ENCODE measurements at regions not wholly inside any gene's neighbourhood (a gene's known extent, or its start where the extent isn't known, plus 50 kb on each side); places are given as distances from the start of the nearest gene placed in this dataset.
"Not testable (repeated sequence)": the region's sequence is repeated elsewhere in the genome, so short reads cannot be mapped to it uniquely, and the experiment has no call there.

DNA sequence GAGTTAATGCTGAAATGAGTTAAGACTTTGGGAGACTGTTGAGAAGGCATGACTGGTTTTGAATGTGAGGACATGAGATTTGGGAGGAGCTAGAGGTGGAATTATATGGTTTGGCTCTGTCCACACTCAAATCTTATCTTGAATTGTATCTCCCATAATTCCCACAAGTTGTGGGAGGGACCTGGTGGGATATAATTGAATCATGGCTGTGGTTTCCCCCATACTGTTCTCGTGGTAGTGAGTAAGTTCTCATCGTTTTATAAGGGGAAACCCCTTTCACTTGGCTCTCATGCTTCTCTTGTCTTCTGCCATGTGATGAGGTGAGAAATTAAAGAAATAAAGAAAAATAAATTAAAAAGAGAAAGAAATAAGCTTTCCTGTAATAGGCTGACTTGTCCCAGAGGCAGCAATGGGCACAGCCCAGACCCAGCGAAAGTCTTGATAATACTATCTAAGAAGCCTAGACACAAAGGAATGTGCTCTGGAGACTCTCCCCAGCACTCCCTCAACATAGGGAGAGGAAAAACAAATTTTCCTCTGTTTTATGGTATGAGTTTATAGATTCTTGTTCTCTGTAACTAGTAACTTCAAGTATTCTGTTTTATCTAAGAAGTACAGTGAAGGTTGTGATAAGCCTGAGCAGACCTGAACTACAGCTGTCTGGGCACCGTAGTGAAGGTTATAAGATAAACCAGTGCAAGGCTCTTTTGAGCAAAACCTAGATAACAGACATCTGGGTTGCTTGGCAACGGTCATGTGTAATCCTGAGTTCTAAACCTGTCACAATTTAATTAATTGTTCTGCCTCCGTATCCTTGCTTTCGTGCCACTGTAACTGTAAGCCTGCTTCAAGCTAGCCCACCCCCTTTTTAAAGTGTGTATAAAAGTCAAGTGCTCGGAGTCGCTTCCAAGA is 88.9 kb upstream of the ECI2 start:
- DNase-seq: no peak

DNA sequence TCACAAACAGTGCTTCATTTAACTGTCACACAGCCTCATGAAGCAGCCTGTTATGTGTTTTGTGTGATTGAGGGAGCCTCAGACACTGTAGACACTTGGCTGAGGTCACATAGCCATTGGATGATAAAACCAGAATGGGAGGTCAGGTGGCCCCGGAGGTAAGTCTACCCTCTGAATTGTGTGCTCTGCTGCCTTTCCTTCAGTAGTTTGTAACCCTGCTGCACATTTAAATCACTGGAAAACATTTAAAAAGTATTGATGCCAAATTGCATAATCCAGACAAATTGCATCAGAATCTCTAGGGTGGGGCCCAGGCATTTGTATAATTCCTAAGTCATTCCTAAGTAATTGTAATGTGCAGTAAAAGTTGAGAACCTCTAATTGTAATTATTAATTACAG is 85.2 kb upstream of the ECI2 start:
- DNase-seq: no peak

DNA sequence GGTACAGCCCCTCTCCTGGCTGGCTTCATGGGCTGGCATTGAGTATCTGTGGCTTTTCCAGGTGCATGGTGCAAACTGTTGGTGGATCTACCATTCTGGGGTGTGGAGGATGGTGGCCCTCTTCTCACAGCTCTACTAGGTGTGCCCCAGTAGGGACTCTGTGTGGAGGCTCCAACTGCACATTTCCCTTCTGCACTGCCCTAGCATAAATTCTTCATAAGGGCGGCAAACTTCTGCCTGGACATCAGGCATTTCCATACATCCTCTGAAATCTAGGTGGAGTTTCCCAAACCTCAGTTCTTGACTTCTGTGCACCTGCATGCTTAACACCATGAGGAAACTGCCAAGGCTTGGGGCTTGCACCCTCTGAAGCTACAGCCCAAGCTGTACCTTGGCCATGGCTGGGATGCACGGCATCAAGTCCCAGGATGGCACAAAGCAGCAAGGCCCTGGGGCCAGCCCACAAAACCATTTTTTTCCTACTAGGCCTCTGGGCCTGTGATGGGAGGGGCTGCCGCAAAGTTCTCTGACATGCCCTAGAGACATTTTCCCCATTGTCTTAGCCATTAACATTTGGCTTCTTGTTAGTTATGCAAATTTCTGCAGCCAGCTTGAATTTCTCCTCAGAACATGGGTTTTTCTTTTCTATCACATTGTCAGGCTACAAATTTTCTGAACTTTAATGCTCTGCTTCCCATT is 83.4 kb upstream of the ECI2 start:
- not testable (repeated sequence) for DNase-seq

DNA sequence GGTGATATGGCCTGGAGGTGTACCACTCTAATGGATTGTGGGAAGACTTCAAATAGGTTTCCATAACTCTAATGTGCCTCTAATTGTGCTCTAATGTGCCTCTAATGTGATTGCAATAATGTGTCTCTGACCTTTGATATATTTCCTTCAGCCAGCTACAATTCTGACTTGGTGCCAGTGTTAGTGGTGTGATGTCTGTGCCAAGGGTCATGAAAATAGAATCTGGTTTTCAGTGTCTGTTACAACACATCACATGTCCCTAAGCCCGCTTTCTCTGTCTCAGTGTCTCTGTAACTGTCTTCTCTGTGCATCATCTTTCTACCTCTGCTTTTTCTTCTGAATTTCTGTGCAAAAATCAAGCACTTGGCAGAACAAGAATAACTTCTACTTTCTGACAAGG is 77.2 kb upstream of the ECI2 start:
- DNase-seq: no peak

DNA sequence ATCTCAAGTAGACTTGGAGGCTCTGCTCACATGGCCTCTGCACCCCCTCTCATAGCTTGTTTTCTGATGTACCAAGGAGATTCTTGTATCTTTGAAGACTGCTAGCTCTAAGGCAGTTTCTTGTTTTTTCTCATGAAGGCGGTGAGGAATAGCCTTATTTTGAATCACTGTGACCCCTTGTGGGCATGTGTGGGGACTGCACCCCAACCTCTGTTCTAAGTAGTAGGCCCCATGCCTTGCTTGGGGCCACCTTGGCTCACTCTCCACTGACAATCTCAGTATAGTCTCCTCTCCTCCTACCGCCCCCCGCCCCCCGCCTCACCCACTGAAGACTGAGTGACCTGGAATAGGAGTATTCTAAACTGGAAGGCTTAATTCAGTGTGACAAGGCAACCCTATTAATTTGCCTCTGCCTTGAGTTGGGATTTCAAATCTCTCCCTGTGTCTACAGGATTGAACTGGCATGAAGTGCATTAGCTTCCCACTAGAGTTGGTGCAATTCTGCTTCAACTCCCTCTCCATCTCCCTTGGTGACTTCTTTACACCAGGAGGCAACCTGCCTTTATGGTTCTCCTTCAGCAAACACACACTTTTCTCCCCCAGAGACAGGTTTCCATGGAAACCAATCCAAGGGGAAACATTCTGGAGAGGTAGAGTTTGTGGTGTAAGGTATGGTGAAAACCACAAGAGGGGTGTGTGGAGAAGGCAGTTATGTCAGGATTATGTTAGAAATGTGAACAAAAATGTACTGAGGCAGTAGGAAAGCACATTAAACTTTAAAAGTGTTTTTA is 75.4 kb upstream of the ECI2 start:
- peak; percentile 52 for DNase-seq

GRCh38 chr6:4209196-4209595 is 73.8 kb upstream of the ECI2 start:
- no peak for DNase-seq

GRCh38 chr6:4208158-4208557 is 72.8 kb upstream of the ECI2 start:
- no peak for DNase-seq

DNA sequence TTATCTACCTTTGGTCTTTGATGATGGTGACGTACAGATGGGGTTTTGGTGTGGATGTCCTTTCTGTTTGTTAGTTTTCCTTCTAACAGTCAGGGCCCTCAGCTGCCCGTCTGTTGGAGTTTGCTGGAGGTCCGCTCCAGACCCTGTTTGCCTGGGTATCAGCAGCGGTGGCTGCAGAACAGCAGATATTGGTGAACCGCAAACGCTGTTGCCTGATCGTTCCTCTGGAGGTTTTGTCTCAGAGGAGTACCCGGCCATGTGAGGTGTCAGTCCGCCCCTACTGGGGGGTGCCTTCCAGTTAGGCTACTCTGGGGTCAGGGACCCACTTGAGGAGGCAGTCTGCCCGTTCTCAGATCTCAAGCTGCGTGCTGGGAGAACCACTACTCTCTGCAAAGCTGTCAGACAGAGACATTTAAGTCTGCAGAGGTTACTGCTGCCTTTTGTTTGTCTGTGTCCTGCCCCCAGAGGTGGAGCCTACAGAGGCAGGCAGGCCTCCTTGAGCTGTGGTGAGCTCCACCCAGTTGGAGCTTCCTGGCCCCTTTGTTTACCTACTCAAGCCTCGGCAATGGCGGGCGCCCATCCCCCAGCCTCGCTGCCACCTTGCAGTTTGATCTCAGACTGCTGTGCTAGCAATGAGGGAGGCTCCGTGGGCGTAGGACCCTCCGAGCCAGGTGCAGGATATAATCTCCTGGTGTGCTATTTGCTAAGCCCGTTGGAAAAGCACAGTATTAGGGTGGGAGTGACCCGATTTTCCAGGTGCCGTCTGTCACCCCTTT is 68.5 kb upstream of the ECI2 start:
- DNase-seq: not testable (repeated sequence)

DNA sequence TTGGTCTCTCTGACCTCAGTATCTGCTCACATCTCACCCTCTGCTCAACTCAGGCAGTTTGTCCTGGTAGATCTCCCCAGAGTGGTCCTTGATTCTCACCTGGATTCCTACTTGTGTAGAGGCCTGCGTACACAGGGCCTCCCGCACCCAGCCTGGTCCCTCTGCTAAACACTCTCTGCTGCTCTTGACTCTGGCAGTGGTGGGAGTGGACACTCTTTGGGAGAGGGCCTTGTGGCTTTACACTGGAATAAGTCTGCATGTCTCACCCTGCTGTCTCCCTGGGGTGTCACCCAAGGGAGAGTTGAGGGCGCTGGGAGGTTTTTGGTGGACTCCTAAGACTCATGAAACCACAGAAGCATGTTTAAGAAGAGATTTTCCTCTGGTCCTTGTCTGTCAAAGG is 57.3 kb upstream of the ECI2 start:
- DNase-seq: no peak

- DNase-seq: no peak
These were observed 56.8 kb upstream of the ECI2 start for GRCh38 chr6:4192173-4192572.

DNA sequence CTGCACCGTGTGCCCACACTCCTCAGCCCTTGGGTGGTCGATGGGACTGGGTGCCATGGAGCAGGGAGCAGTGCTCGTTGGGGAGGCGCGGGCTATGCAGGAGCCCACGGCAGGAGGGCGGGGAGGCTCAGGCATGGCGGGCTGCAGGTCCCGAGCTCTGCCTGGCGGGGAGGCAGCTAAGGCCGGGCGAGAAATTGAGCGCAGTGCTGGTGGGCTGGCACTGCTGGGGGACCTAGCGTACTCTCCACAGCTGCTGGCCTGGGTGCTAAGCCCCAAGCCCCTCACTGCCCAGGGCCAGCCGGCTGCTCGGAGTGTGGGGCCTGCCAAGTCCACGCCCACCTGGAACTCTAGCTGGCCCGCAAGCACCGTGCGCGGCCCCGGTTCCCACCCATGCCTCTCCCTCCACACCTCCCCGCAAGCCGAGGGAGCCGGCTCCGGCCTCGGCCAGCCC is 55.9 kb upstream of the ECI2 start:
- no peak for DNase-seq

GRCh38 chr6:4189249-4189648 is 53.9 kb upstream of the ECI2 start:
- no peak for DNase-seq

DNA sequence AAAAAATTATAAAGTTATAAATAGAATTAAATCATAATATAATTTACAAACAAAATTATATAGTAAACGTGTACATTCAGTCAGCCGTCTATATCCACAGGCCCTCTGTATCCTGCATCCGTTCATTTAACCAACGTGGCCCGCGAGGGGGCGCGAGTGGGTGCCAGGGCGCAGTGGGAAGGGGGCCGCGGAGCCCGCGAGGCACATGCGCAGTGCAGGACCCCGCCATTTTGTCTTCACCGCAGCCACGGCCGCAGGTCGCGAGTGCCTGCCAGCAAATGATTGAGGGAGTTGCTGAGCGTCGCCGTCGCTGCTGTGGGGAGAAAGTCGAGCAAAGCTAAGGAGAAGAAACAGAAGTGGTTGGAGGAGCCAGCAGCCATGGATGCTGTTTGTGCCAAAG is 53.4 kb upstream of the ECI2 start:
- DNase-seq: no peak

DNA sequence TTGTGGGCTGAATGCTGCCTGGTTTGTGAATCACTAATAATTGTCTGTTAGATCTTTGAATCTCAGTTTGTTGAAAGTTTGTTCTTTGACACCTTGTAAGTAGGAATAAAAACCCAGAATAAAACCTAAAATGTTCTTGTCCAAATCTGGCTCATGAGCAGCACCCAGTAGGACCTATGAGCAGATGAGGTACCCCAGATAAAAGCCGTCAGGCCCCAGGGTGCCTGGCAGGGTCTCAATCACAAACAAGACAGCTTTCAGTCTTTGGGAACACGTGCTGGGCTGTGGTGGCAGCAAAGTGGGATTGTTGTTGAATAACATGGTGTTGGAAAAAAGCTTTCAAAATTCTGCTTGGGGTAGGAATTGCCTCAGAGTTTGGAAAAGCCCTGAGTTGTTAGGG is 52.1 kb upstream of the ECI2 start:
- DNase-seq: no peak

DNA sequence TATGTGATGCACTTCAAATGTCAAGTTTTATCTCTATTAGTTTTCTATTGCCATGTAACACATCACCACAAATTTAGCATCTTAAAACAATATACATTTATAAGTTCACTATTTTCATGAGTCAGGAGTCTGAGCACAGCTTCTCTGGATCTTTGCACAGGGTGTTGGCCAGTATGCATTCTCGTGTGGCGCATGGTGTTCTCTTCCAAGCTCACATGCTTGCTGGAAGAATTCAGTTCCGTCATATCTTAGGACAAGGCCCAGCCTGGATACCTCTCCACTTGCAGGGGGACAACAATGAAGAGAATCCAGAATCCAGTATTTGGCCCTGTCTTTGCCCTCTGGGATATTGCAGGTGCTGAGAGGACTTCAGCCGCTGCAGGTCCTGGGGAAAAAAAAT is 51.0 kb upstream of the ECI2 start:
- no peak for DNase-seq

DNA sequence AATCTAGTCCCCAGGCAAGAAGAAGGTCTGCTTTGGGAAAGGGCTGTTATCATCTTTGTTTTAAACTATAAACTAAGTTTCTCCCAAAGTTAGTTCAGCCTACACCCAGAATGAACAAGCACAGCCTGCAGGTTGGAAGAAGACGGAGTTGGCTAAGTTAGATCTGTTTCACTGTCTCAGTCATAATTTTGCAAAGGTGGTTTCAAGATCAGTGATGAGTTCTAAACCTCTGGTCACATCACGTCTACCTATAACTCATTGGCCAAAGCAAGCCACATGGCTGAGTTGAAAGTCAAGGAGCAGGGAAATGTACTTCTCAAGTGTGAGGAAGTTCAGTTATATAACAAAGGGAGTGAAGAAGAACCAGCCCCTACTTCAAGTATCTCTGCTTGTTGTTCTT is 50.5 kb upstream of the ECI2 start:
- DNase-seq: no peak

DNA sequence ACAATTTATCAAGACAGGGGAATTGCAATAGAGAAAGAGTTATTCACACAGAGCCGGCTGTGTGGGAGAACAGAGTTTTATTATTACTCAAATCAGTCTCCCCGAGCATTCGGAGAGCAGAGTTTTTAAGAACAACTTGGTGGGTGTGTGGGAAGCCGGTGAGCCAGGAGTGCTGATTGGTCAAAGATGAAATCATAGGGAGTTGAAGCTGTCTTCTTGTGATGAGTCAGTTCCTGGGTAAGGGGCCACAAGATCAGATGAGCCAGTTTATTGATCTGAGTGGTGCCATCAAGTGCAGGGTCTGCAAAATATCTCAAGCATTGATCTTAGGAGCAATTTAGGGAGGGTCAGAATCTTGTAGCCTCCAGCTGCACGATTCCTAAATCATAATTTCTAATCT is 50.0 kb upstream of the ECI2 start:
- no peak for DNase-seq

Measured in activated T-cell treated with anti-CD3 and anti-CD28 coated beads for 4 hours (primary cell).